Left ventricle myocardium superior (tissue), 1 donor: ENCODE measurements at regions not wholly inside any gene's neighbourhood (a gene's known extent, or its start where the extent isn't known, plus 50 kb on each side); places are given as distances from the start of the nearest gene placed in this dataset.

Source experiments
- ATAC-seq: fragments of 200-7000 bp; cut with Tn5 transposase; one replicate; pipeline ENCODE4 v1.9.1; 2020; ENCODE audit warnings: mild to moderate bottlenecking, moderate library complexity
- DNase-seq: peaks from one replicate; pipeline ENCODE4 v3.0.0-alpha.2; 2020
- intact Hi-C: fragments of 100-400 bp; cut with micrococcal nuclease; formaldehyde crosslinking; loops from one replicate; pipeline ENCODE4 v1.11.0; 2022
- donor health status: DM: no; HTN: yes; CAD: no; lungs with severe emphysema.

GRCh38 chr2:118249531-118249930, 161.3 kb downstream of the INSIG2 start:
- ATAC-seq (no peak), DNase-seq (no peak)
- intact Hi-C loops, result no loop called here

- peak; percentile 30 for DNase-seq
- intact Hi-C loops, result no loop called here
Measured at GRCh38 chr2:118246726-118247125, 158.5 kb downstream of the INSIG2 start.

GRCh38 chr2:118246079-118246478, 157.8 kb downstream of the INSIG2 start:
- ATAC-seq (no peak), DNase-seq (no peak)
- intact Hi-C loops, result no loop called here

More at GRCh38 chr2:118246726-118247125, 158.5 kb downstream of the INSIG2 start:
- ATAC-seq, result peak; percentile 84

GRCh38 chr2:118244686-118245085, 156.4 kb downstream of the INSIG2 start:
- ATAC-seq (no peak), DNase-seq (no peak)
- intact Hi-C loops, result no loop called here

- ATAC-seq, result no peak
- no peak for DNase-seq
- intact Hi-C loops, result no loop called here
Measured at GRCh38 chr2:118243031-118243430, 154.8 kb downstream of the INSIG2 start.

- DNase-seq, result no peak
- ATAC-seq, result no peak
Measured at GRCh38 chr2:118242216-118242615, 153.9 kb downstream of the INSIG2 start.

GRCh38 chr2:118241128-118241527, 152.9 kb downstream of the INSIG2 start:
- intact Hi-C loops, result no loop called here
- no peak for DNase-seq
- ATAC-seq, result no peak

More at GRCh38 chr2:118242216-118242615, 153.9 kb downstream of the INSIG2 start:
- intact Hi-C loops, result no loop called here

- DNase-seq (no peak), ATAC-seq (no peak)
- intact Hi-C loops, result no loop called here
Measured at GRCh38 chr2:118240276-118240675, 152.0 kb downstream of the INSIG2 start.

- no peak for DNase-seq
- intact Hi-C loops, result no loop called here
- ATAC-seq, result no peak
Measured at GRCh38 chr2:118239284-118239683, 151.0 kb downstream of the INSIG2 start.

- intact Hi-C loops, result no loop called here
- ATAC-seq (no peak), DNase-seq (no peak)
Measured at GRCh38 chr2:118237451-118237850, 149.2 kb downstream of the INSIG2 start.

GRCh38 chr2:118232796-118233195, 144.5 kb downstream of the INSIG2 start:
- DNase-seq (no peak), ATAC-seq (no peak)
- intact Hi-C loops, result no loop called here

- intact Hi-C loops, result no loop called here
- DNase-seq (no peak), ATAC-seq (no peak)
Measured at GRCh38 chr2:118232391-118232790, 144.1 kb downstream of the INSIG2 start.

- intact Hi-C loops, result no loop called here
- DNase-seq (no peak), ATAC-seq (no peak)
Measured at GRCh38 chr2:118231759-118232158, 143.5 kb downstream of the INSIG2 start.

- intact Hi-C loops, result no loop called here
- no peak for ATAC-seq
- no peak for DNase-seq
Measured at GRCh38 chr2:118227698-118228508, 139.6 kb downstream of the INSIG2 start.

GRCh38 chr2:118225666-118226065, 137.4 kb downstream of the INSIG2 start:
- no peak for ATAC-seq
- DNase-seq, result no peak
- intact Hi-C loops, result no loop called here

- intact Hi-C loops, result no loop called here
Measured at GRCh38 chr2:118224895-118225311, 136.6 kb downstream of the INSIG2 start.

GRCh38 chr2:118223992-118224894, 136.0 kb downstream of the INSIG2 start:
- intact Hi-C loops, result no loop called here
- ATAC-seq, result no peak
- no peak for DNase-seq

More at GRCh38 chr2:118224895-118225311, 136.6 kb downstream of the INSIG2 start:
- no peak for DNase-seq
- no peak for ATAC-seq

- ATAC-seq (no peak), DNase-seq (no peak)
Measured at GRCh38 chr2:118223511-118223991, 135.3 kb downstream of the INSIG2 start.

GRCh38 chr2:118222672-118223421, 134.6 kb downstream of the INSIG2 start:
- no peak for ATAC-seq
- intact Hi-C loops, result no loop called here
- no peak for DNase-seq

More at GRCh38 chr2:118223511-118223991, 135.3 kb downstream of the INSIG2 start:
- intact Hi-C loops, result no loop called here
